ENCODE measurements at regions not wholly inside any gene's neighbourhood (a gene's known extent, or its start where the extent isn't known, plus 50 kb on each side); places are given as distances from the start of the nearest gene placed in this dataset.

DNA sequence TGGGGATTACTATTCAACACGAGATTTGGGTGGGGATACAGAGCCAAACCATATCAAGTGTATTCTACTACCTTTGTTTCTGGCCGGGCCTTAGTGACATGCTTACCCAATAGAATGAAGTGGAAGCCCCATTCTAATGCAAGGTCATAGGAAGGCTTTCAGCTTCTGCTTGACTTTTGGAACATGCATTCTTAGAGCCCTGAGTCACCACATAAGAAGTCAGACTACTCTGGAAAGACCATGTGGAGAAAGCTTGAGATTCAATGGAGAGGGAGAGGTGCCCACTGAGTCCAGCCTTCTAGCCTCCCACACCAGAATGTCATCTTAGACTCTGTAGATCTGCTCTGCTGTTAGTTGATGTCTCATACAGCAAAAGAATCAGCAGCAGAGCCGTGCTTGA lies 155.7 kb upstream of the FBN2 start:
- no peaks in the 10 kb centered on the region for H3K36me3 ChIP-seq
- TF ChIP-seq POLR2A (IDR thresholded peaks at IDR 0.05) = no peak
- no peak for TF ChIP-seq CTCF (IDR thresholded peaks at IDR 0.05)
- 16% methylated on average over 2 of the region's 3 CpGs for WGBS (ENCODE audit: insufficient coverage, low coverage, low lambda C conversion rate, missing lambda C conversion rate)
- DNase-seq (no peak), ATAC-seq (no peak)
- intact Hi-C loops (cut with DNase I) = no loop called here
- H3K27ac ChIP-seq = no peak overlapping the region
- H3K27me3 ChIP-seq = no peaks in the 10 kb centered on the region
- H3K9me3 ChIP-seq = no peaks in the 10 kb centered on the region
- no peak overlapping the region for H3K4me3 ChIP-seq
- no peaks in the 10 kb centered on the region for H3K4me1 ChIP-seq

GRCh38 chr5:128695791-128696530 lies 157.9 kb upstream of the FBN2 start:
- no peaks in the 10 kb centered on the region for H3K4me1 ChIP-seq
- H3K36me3 ChIP-seq = no peaks in the 10 kb centered on the region
- H3K9me3 ChIP-seq = no peaks in the 10 kb centered on the region
- no peak overlapping the region for H3K27ac ChIP-seq
- TF ChIP-seq CTCF (IDR thresholded peaks at IDR 0.05) (no peak), POLR2A (IDR thresholded peaks at IDR 0.05) (no peak)
- WGBS (ENCODE audit: insufficient coverage, low coverage, low lambda C conversion rate, missing lambda C conversion rate) = 57% methylated on average over 1 of the region's 1 CpG
- H3K4me3 ChIP-seq = no peak overlapping the region
- ATAC-seq = no peak
- no peak for DNase-seq
- no peaks in the 10 kb centered on the region for H3K27me3 ChIP-seq
- intact Hi-C loops (cut with DNase I) = no loop called here

GRCh38 chr5:128701301-128701700 lies 163.3 kb upstream of the FBN2 start:
- no peaks in the 10 kb centered on the region for H3K36me3 ChIP-seq
- intact Hi-C loops (cut with DNase I) = no loop called here
- TF ChIP-seq POLR2A (IDR thresholded peaks at IDR 0.05) (no peak), CTCF (IDR thresholded peaks at IDR 0.05) (no peak)
- H3K4me3 ChIP-seq = no peak overlapping the region
- no peaks in the 10 kb centered on the region for H3K9me3 ChIP-seq
- no peak for DNase-seq
- ATAC-seq = no peak
- no peaks in the 10 kb centered on the region for H3K27me3 ChIP-seq
- no peak overlapping the region for H3K27ac ChIP-seq
- H3K4me1 ChIP-seq = no peaks in the 10 kb centered on the region

DNA sequence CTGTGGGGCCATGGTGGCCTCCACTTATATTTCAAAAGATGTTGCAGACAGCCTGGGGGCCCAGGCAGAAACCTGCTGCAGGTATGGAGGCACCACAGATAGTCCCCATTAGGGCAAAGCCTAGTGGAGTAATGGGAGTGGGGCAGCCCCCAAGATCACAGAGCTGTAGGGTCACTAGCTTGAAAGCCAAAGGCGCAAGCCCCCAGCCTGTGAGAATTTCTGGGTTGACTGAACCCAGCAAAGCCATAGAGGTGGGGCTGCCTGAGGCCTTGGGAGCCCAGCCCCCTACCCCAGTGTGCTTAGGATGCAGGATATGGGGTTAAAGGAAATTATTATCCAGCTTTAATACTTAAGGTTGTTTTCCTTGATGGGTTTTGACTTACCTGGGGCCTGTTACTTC lies 165.3 kb upstream of the FBN2 start:
- Histone ChIP-seq H3K27ac (no peak overlapping the region), H3K4me1 (no peaks in the 10 kb centered on the region), H3K9me3 (no peaks in the 10 kb centered on the region), H3K27me3 (no peaks in the 10 kb centered on the region), H3K36me3 (no peaks in the 10 kb centered on the region), H3K4me3 (no peak overlapping the region)
- no peak for TF ChIP-seq POLR2A (IDR thresholded peaks at IDR 0.05)
- no peak for TF ChIP-seq CTCF (IDR thresholded peaks at IDR 0.05)
- intact Hi-C loops (cut with DNase I) = no loop called here
- ATAC-seq (no peak), DNase-seq (no peak)
- no CpG with 5 or more reads among the region's 1 CpG for WGBS (ENCODE audit: insufficient coverage, low coverage, low lambda C conversion rate, missing lambda C conversion rate)

GRCh38 chr5:128706269-128706668 lies 168.2 kb upstream of the FBN2 start:
- no peak overlapping the region for H3K4me3 ChIP-seq
- no peak overlapping the region for H3K27ac ChIP-seq
- WGBS (ENCODE audit: insufficient coverage, low coverage, low lambda C conversion rate, missing lambda C conversion rate) = 83% methylated on average over 1 of the region's 1 CpG
- no peak for TF ChIP-seq CTCF (IDR thresholded peaks at IDR 0.05)
- no peaks in the 10 kb centered on the region for H3K9me3 ChIP-seq
- ATAC-seq = no peak
- H3K27me3 ChIP-seq = no peaks in the 10 kb centered on the region
- intact Hi-C loops (cut with DNase I) = no loop called here
- no peaks in the 10 kb centered on the region for H3K36me3 ChIP-seq
- no peaks in the 10 kb centered on the region for H3K4me1 ChIP-seq
- DNase-seq = no peak
